Stromal cell of bone marrow (primary cell): ENCODE measurements at regions not wholly inside any gene's neighbourhood (a gene's known extent, or its start where the extent isn't known, plus 50 kb on each side); places are given as distances from the start of the nearest gene placed in this dataset.

Experiments
- DNase-seq: peaks from one replicate; pipeline ENCODE4 v3.0.0-alpha.2; 2012; ENCODE audit warnings: low read depth

GRCh38 chr16:52103791-52104190, 443.2 kb downstream of the TOX3 start:
- no peak for DNase-seq

GRCh38 chr16:52101246-52101645, 445.7 kb downstream of the TOX3 start:
- DNase-seq, result no peak

- DNase-seq, result no peak
These were observed 447.6 kb downstream of the TOX3 start for GRCh38 chr16:52099382-52099781.

GRCh38 chr16:52095471-52095870, 451.5 kb downstream of the TOX3 start:
- no peak for DNase-seq

GRCh38 chr16:52092126-52092525, 454.8 kb downstream of the TOX3 start:
- no peak for DNase-seq

- DNase-seq, result no peak
These were observed 456.9 kb downstream of the TOX3 start for GRCh38 chr16:52090080-52090479.

GRCh38 chr16:52089476-52089875, 457.5 kb downstream of the TOX3 start:
- DNase-seq, result no peak

- no peak for DNase-seq
These were observed 460.0 kb downstream of the TOX3 start for GRCh38 chr16:52086901-52087300.

- DNase-seq, result no peak
These were observed 468.0 kb downstream of the TOX3 start for GRCh38 chr16:52078716-52079655.

- no peak for DNase-seq
These were observed 469.3 kb downstream of the TOX3 start for GRCh38 chr16:52077607-52078006.

GRCh38 chr16:52076801-52077201, 470.1 kb downstream of the TOX3 start:
- no peak for DNase-seq

- no peak for DNase-seq
These were observed 470.6 kb downstream of the TOX3 start for GRCh38 chr16:52076332-52076731.

- no peak for DNase-seq
These were observed 472.8 kb downstream of the TOX3 start for GRCh38 chr16:52074133-52074532.

- DNase-seq, result no peak
These were observed 473.9 kb downstream of the TOX3 start for GRCh38 chr16:52073024-52073423.

GRCh38 chr16:52071101-52071500, 475.8 kb downstream of the TOX3 start:
- no peak for DNase-seq

GRCh38 chr16:52070341-52071057, 476.4 kb downstream of the TOX3 start:
- no peak for DNase-seq

GRCh38 chr16:52069866-52070265, 477.1 kb downstream of the TOX3 start:
- DNase-seq, result no peak

GRCh38 chr16:52068447-52069074, 478.4 kb downstream of the TOX3 start:
- DNase-seq, result no peak

- DNase-seq, result no peak
These were observed 480.0 kb downstream of the TOX3 start for GRCh38 chr16:52066962-52067361.

- no peak for DNase-seq
These were observed 490.7 kb downstream of the TOX3 start for GRCh38 chr16:52056259-52056658.

- no peak for DNase-seq
These were observed 491.6 kb downstream of the TOX3 start for GRCh38 chr16:52055381-52055780.

- DNase-seq, result no peak
These were observed 492.6 kb downstream of the TOX3 start for GRCh38 chr16:52054326-52054725.

- DNase-seq, result no peak
These were observed 494.1 kb downstream of the TOX3 start for GRCh38 chr16:52052818-52053217.
